NB4 (cell line): ENCODE measurements at regions not wholly inside any gene's neighbourhood (a gene's known extent, or its start where the extent isn't known, plus 50 kb on each side); places are given as distances from the start of the nearest gene placed in this dataset.

Experiments used
- DNase-seq: peaks from one replicate; pipeline ENCODE4 v3.0.0; 2010; ENCODE audit warnings: low read depth
- H3K4me3 ChIP-seq: one replicate; pipeline ENCODE4 v1.5.1; 2011; ENCODE audit warnings: mild to moderate bottlenecking, low read depth, low read length, moderate library complexity
- MAX ChIP-seq: IDR thresholded peaks from 2 replicates; pipeline ENCODE4 v1.6.1; 2011; ENCODE audit warnings: low read depth, low read length
- MYC ChIP-seq: IDR thresholded peaks from 2 replicates; pipeline ENCODE4 v1.6.1; 2011; ENCODE audit warnings: low read depth, low read length
- POLR2A ChIP-seq: IDR thresholded peaks from 2 replicates; pipeline ENCODE4 v1.6.1; 2011; ENCODE audit warnings: mild to moderate bottlenecking; ENCODE audit not compliant: insufficient read length; ENCODE audit errors: extremely low read depth
- TF ChIP-seq, protein P1 (sequence below): IDR thresholded peaks from one replicate; pipeline ENCODE4 v1.5.1; 2012; ENCODE audit warnings: low read depth, low read length

GRCh38 chr17:68135141-68135887 lies 99.8 kb downstream of the KPNA2 start:
- TF ChIP-seq MYC (no peak), POLR2A (no peak), MAX (no peak)
- TF ChIP-seq, protein P1, sequence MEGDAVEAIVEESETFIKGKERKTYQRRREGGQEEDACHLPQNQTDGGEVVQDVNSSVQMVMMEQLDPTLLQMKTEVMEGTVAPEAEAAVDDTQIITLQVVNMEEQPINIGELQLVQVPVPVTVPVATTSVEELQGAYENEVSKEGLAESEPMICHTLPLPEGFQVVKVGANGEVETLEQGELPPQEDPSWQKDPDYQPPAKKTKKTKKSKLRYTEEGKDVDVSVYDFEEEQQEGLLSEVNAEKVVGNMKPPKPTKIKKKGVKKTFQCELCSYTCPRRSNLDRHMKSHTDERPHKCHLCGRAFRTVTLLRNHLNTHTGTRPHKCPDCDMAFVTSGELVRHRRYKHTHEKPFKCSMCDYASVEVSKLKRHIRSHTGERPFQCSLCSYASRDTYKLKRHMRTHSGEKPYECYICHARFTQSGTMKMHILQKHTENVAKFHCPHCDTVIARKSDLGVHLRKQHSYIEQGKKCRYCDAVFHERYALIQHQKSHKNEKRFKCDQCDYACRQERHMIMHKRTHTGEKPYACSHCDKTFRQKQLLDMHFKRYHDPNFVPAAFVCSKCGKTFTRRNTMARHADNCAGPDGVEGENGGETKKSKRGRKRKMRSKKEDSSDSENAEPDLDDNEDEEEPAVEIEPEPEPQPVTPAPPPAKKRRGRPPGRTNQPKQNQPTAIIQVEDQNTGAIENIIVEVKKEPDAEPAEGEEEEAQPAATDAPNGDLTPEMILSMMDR = no peak
- H3K4me3 ChIP-seq = no peak overlapping the region
- DNase-seq = no peak

- DNase-seq = no peak
- TF ChIP-seq MAX = no peak
- no peak for TF ChIP-seq MYC
- TF ChIP-seq, protein P1 = no peak
- TF ChIP-seq POLR2A = no peak
- H3K4me3 ChIP-seq = no peak overlapping the region
Measured at GRCh38 chr17:68141050-68141449, 105.5 kb downstream of the KPNA2 start.

- TF ChIP-seq MAX = no peak
- TF ChIP-seq, protein P1 = no peak
- TF ChIP-seq POLR2A = no peak
- no peak for TF ChIP-seq MYC
- H3K4me3 ChIP-seq = no peak overlapping the region
- no peak for DNase-seq
Measured at GRCh38 chr17:68142595-68142994, 105.2 kb upstream of the AMZ2 start.

GRCh38 chr17:68143425-68143824 lies 104.4 kb upstream of the AMZ2 start:
- no peak overlapping the region for H3K4me3 ChIP-seq
- DNase-seq = no peak
- TF ChIP-seq MAX (no peak), POLR2A (no peak), MYC (no peak)

DNA sequence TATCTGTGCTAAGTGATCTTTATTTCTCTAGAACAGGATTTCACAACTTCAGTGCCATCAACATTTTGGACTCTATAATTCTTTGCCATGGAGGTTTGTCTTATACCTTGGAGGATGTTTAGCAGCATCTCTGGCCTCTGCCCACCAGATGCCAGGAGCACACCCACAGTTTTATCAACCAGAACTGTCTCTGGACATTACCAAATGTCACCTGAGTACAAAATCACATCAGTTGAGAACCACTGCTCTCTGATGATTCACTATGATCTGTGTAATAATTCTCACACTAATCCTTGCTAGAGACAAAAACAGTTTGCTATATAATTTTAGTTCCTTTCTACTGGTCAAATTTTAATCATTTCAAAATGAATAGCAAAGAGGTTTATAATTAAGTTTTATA lies 102.8 kb upstream of the AMZ2 start:
- TF ChIP-seq, protein P1 = no peak
- TF ChIP-seq POLR2A (no peak), MAX (no peak), MYC (no peak)
- no peak for DNase-seq
- H3K4me3 ChIP-seq = no peak overlapping the region

GRCh38 chr17:68148936-68149335 lies 98.9 kb upstream of the AMZ2 start:
- no peak for TF ChIP-seq MAX
- no peak overlapping the region for H3K4me3 ChIP-seq
- DNase-seq = no peak

DNA sequence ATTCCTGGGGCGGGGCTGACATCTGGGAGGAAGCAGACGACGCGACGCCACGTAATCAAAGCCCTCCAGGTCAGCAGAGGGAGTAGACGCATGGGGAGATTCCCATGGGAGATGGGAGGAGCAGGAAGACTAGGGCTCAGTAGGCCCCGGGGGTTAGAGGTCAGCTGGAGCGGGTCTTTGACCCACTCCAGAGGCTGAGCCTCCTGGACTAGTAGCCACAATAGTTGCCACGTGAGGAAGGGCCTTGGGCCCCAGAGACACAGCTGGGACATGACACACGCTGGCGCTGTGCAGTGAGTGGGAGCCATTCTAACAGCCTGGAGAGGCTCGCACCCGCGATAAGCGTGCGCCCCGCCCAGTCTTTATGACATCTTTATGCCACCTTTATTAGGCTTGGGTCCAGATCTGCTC lies 95.7 kb upstream of the AMZ2 start:
- no peak for DNase-seq
- TF ChIP-seq MYC (no peak), POLR2A (no peak), MAX (no peak)
- TF ChIP-seq, protein P1 = no peak
- H3K4me3 ChIP-seq = no peak overlapping the region
